Epithelial cell of proximal tubule (primary cell): ENCODE measurements at regions not wholly inside any gene's neighbourhood (a gene's known extent, or its start where the extent isn't known, plus 50 kb on each side); places are given as distances from the start of the nearest gene placed in this dataset.

ENCODE experiments used
- DNase-seq: peaks from one replicate; pipeline ENCODE4 v3.0.0-alpha.2; 2011; ENCODE audit warnings: low read depth
- H3K4me3 ChIP-seq: 2 replicates; pipeline ENCODE4 v1.5.1; 2011; ENCODE audit warnings: low read depth, mild to moderate bottlenecking, low read length
- TF ChIP-seq, protein P1 (sequence below): conservative IDR thresholded peaks from 2 replicates; pipeline ENCODE4 v1.5.1; 2012; ENCODE audit warnings: low read depth, mild to moderate bottlenecking, low read length

- no peak for DNase-seq
- TF ChIP-seq, protein P1, sequence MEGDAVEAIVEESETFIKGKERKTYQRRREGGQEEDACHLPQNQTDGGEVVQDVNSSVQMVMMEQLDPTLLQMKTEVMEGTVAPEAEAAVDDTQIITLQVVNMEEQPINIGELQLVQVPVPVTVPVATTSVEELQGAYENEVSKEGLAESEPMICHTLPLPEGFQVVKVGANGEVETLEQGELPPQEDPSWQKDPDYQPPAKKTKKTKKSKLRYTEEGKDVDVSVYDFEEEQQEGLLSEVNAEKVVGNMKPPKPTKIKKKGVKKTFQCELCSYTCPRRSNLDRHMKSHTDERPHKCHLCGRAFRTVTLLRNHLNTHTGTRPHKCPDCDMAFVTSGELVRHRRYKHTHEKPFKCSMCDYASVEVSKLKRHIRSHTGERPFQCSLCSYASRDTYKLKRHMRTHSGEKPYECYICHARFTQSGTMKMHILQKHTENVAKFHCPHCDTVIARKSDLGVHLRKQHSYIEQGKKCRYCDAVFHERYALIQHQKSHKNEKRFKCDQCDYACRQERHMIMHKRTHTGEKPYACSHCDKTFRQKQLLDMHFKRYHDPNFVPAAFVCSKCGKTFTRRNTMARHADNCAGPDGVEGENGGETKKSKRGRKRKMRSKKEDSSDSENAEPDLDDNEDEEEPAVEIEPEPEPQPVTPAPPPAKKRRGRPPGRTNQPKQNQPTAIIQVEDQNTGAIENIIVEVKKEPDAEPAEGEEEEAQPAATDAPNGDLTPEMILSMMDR: no peak
- H3K4me3 ChIP-seq: no peak overlapping the region
Measured at GRCh38 chr5:105593011-105593760, 2030.6 kb upstream of the NUDT12 start.

- H3K4me3 ChIP-seq: no peak overlapping the region
- DNase-seq: no peak
- TF ChIP-seq, protein P1: no peak
Measured at GRCh38 chr5:105587963-105588662, 2025.5 kb upstream of the NUDT12 start.

DNA sequence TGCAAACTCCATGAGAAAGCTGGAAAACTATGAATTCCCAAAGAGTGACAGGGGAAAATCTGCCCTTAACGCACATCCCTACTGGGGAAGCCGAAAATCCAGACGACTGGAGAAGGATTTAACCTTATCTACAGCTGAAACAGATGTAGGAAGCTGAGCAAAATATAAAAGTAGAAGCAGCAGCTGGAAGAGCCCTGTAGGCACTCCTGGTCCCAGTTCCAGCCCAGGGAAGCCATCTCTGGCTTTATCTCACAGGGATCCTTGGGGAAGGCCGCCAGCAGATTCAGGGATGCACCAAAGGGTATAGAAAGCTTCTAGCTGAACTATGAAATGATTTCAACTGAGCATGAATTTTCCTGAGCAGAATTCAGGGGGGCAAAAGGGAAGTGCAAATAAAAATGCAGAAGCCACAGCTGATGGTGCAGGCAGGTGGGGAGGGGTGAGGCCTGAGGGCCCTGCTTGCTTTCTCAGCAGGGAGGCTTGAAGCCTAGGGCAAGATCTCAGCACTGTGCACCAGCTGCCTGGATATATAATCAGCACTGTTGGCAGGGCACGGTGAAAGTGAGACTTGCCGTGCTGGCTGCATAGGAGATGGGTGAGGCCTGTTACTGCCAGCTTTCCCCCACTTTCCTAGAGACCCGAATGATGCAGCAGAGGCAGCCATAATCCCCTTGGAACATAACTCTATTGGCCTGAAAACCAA is 2019.5 kb upstream of the NUDT12 start:
- TF ChIP-seq, protein P1: no peak
- H3K4me3 ChIP-seq: no peak overlapping the region
- DNase-seq: no peak

- DNase-seq: no peak
- TF ChIP-seq, protein P1: no peak
- no peak overlapping the region for H3K4me3 ChIP-seq
Measured at GRCh38 chr5:105573575-105573974, 2011.0 kb upstream of the NUDT12 start.

DNA sequence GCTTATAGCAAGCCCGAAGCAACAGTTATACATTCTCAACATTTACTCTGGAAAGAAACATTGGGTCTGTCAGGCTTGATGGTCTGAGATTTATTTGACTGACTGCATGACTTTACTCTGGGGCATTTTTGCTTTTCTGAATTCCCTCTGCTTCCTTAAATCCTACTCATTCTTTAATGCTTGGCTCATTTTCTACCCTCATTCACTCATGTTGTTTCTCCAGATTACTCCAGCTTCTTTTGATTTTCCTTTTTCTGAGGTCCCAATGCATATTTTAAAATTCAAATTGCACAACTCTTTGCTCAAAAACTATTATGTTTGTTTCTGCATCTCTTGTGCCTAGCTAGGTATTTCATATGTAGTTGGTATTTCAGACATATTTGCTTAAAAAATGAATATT is 2002.9 kb upstream of the NUDT12 start:
- TF ChIP-seq, protein P1: no peak
- DNase-seq: no peak
- H3K4me3 ChIP-seq: no peak overlapping the region

DNA sequence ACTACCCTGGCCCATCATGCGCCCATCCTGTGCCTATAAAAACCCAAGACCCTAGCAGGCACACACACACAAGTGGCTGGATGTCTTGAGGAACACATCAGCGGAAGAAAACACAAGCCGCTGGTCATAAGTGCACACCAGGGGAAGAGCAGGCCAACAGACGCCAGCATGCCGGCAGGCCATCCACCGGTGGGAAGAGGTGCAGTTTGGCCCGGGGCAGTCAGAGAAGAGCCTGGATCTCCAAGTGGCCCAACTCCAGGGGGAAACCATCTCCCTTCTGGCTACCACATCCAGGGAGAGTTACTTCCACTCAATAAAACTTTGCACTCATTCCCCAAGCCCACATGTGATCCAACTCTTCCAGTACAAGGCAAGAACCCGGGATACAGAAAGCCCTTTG is 2001.3 kb upstream of the NUDT12 start:
- no peak overlapping the region for H3K4me3 ChIP-seq
- DNase-seq: no peak
- TF ChIP-seq, protein P1: no peak
